K562 (cell line): ENCODE measurements at regions not wholly inside any gene's neighbourhood (a gene's known extent, or its start where the extent isn't known, plus 50 kb on each side); places are given as distances from the start of the nearest gene placed in this dataset.

Experiments used
- ATAC-seq: fragments of 200-7000 bp; cut with Tn5 transposase; 3 replicates; pipeline ENCODE4 v1.9.1; 2020; ENCODE audit warnings: moderate library complexity
- BruUV-seq: library from RNA; stranded (reverse); fragments of 400-500 nt; replicated peaks from 2 replicates; lab custom pipeline; 2021; lab: Mats Ljungman, UMichigan
- CTCF ChIA-PET: fragments of 300-600 bp; formaldehyde crosslinking; extraction: SDS; loops from one replicate; lab custom pipeline; 2021; ENCODE audit warnings: low intra/inter-chr PET ratio; lab: Yijun Ruan, JAX
- POLR2A ChIA-PET: fragments of 300-600, 350-650 bp; sonication (Branson Sonifier 250); formaldehyde crosslinking; extraction: SDS; loops from one replicate; lab custom pipeline; 2021; ENCODE audit warnings: antibody characterized with exemption, inconsistent platforms; lab: Yijun Ruan, JAX
- DNase-seq, 4 experiments: peaks; one replicate each; pipeline versions ENCODE4 v3.0.0 to v3.0.0-alpha.2; 2011 to 2018; ENCODE audit warnings: low spot score in 3 of 4, mixed read lengths in 3 of 4; ENCODE audit errors: extremely low read depth in 1 of 4
- FAIRE-seq: peaks from 2 replicates; lab custom pipeline; 2011; peaks lifted over from hg19 to GRCh38; lab: Jason Lieb, UNC
- H2AFZ ChIP-seq: 2 replicates; pipeline ENCODE4 v1.6.0; 2011; ENCODE audit warnings: low read depth, low read length, control low read depth, inconsistent platforms
- H3K27ac ChIP-seq: fragments of 200-600 bp; 3 replicates; pipeline ENCODE4 v1.8.0; 2011; ENCODE audit warnings: low read depth, mild to moderate bottlenecking, control low read depth, inconsistent platforms, low read length, moderate library complexity, mixed read lengths; ENCODE audit errors: extremely low read depth
- H3K27me3 ChIP-seq, 2 experiments: fragments of 300-600 bp in 1 of 2; 2 replicates in 1 of 2; 3 replicates in 1 of 2; pipeline versions ENCODE4 v1.6.0 to v1.8.0; 2011; ENCODE audit warnings: inconsistent platforms in 2 of 2, low read length in 2 of 2, mild to moderate bottlenecking in 1 of 2, mixed read lengths in 1 of 2, moderate library complexity in 1 of 2; ENCODE audit not compliant: control insufficient read depth in 2 of 2, insufficient read depth in 2 of 2
- H3K36me3 ChIP-seq: fragments of 300-600 bp; 3 replicates; pipeline ENCODE4 v1.8.0; 2011; ENCODE audit warnings: mild to moderate bottlenecking, low read length, inconsistent platforms; ENCODE audit not compliant: control insufficient read depth, insufficient read depth
- H3K4me1 ChIP-seq, 2 experiments: fragments of 200-600 bp in 1 of 2; replicated peaks in 1 of 2; 2 replicates in 1 of 2; 3 replicates in 1 of 2; pipeline versions ENCODE4 v1.5.1 to v1.8.0; 2011; ENCODE audit warnings: inconsistent platforms in 2 of 2, low read length in 2 of 2, mild to moderate bottlenecking in 1 of 2, mixed read lengths in 1 of 2, moderate library complexity in 1 of 2; ENCODE audit not compliant: control insufficient read depth in 2 of 2, insufficient read depth in 2 of 2
- H3K4me2 ChIP-seq: 2 replicates; pipeline ENCODE4 v1.6.1; 2011; ENCODE audit warnings: low read length, control low read depth, inconsistent platforms, mixed read lengths; ENCODE audit not compliant: insufficient read depth
- H3K4me3 ChIP-seq: fragments of 200-600 bp; sonication (generic), shearing (Covaris generic); 2 replicates; pipeline ENCODE4 v1.5.1; 2016; ENCODE audit warnings: control low read depth, inconsistent platforms
- H3K79me2 ChIP-seq: fragments of 200-600 bp; 3 replicates; pipeline ENCODE4 v1.8.0; 2011; ENCODE audit warnings: low read length, inconsistent platforms; ENCODE audit not compliant: control insufficient read depth, insufficient read depth
- H3K9ac ChIP-seq, 2 experiments: 2 replicates each; pipeline versions ENCODE4 v1.6.0 to v1.6.1; 2011; ENCODE audit warnings: low read depth in 2 of 2, low read length in 2 of 2, control low read depth in 1 of 2, inconsistent platforms in 1 of 2, mild to moderate bottlenecking in 1 of 2, mixed read lengths in 1 of 2; ENCODE audit not compliant: insufficient read depth in 1 of 2
- H3K9me1 ChIP-seq: one replicate; pipeline ENCODE4 v1.6.0; 2011; ENCODE audit warnings: inconsistent platforms, mild to moderate bottlenecking, low read length, moderate library complexity; ENCODE audit not compliant: control insufficient read depth, insufficient read depth
- H3K9me3 ChIP-seq: replicated peaks from 2 replicates; pipeline ENCODE4 v1.5.1; 2011; ENCODE audit warnings: low read depth, low read length, inconsistent platforms; ENCODE audit not compliant: control insufficient read depth, insufficient read depth
- H4K20me1 ChIP-seq: replicated peaks from 2 replicates; pipeline ENCODE4 v1.6.1; 2011; ENCODE audit warnings: low read length, inconsistent platforms, mixed read lengths; ENCODE audit not compliant: control insufficient read depth, insufficient read depth
- HBP1 ChIP-seq: fragments of 450-650 bp; formaldehyde crosslinking; IDR thresholded peaks from 2 replicates; pipeline ENCODE4 v1.4.0; 2022; ENCODE audit warnings: missing genetic modification characterization
- HMGXB4 ChIP-seq: sonication (generic); formaldehyde crosslinking; IDR thresholded peaks from 2 replicates; pipeline ENCODE4 v1.8.1; 2023; ENCODE audit warnings: mild to moderate bottlenecking, missing genetic modification reagents
- KAT7 ChIP-seq: sonication (generic); formaldehyde crosslinking; IDR thresholded peaks from 2 replicates; pipeline ENCODE4 v1.8.0; 2022; ENCODE audit warnings: missing genetic modification reagents, mild to moderate bottlenecking, borderline replicate concordance
- KDM5B ChIP-seq: fragments of 200-600 bp; sonication (generic); IDR thresholded peaks from 2 replicates; pipeline ENCODE4 v1.6.1; 2012; ENCODE audit warnings: low read depth, mild to moderate bottlenecking, moderate library complexity, low read length, control low read depth, inconsistent platforms; ENCODE audit not compliant: insufficient replicate concordance
- MAFG ChIP-seq: fragments of 450-650 bp; conservative IDR thresholded peaks from 2 replicates; pipeline ENCODE4 v1.6.1; 2016; ENCODE audit warnings: missing genetic modification characterization, missing compliant biosample characterization
- NR4A1 ChIP-seq, 2 experiments: fragments of 250-450 bp in 1 of 2; fragments of 450-650 bp in 1 of 2; sonication (Bioruptor Pico) in 1 of 2; IDR thresholded peaks; 2 replicates each; pipeline versions ENCODE4 v1.4.0 to v1.6.1; 2016 to 2020; ENCODE audit warnings: mild to moderate bottlenecking in 2 of 2, missing compliant biosample characterization in 1 of 2, missing genetic modification characterization in 1 of 2, moderate library complexity in 1 of 2
- PHTF2 ChIP-seq: fragments of 250-450 bp; sonication (Bioruptor Pico); IDR thresholded peaks from 2 replicates; pipeline ENCODE4 v1.5.0; 2021; ENCODE audit warnings: mild to moderate bottlenecking
- SAP30 ChIP-seq: fragments of 200-600 bp; sonication (generic); IDR thresholded peaks from 2 replicates; pipeline ENCODE4 v1.6.1; 2012; ENCODE audit warnings: borderline replicate concordance, low read depth, mild to moderate bottlenecking, moderate library complexity, low read length, control low read depth, inconsistent platforms; ENCODE audit not compliant: insufficient read depth, poor library complexity, severe bottlenecking
- SMARCA4 ChIP-seq: fragments of 450-650 bp; IDR thresholded peaks from 2 replicates; pipeline ENCODE4 v1.6.1; 2016
- TBL1XR1 ChIP-seq, 2 experiments: IDR thresholded peaks; 2 replicates each; pipeline ENCODE4 v1.6.1; 2012; ENCODE audit warnings: improper control_type of control experiment in 2 of 2, low read length in 2 of 2, mild to moderate bottlenecking in 1 of 2
- ZBTB7A ChIP-seq: IDR thresholded peaks from 2 replicates; pipeline ENCODE4 v1.6.1; 2011; ENCODE audit warnings: low read depth, mild to moderate bottlenecking, low read length, moderate library complexity, borderline replicate concordance; ENCODE audit not compliant: control insufficient read depth
- ZFP36 ChIP-seq: fragments of 150-350 bp; IDR thresholded peaks from 2 replicates; pipeline ENCODE4 v1.6.1; 2018; ENCODE audit warnings: low read length, low read depth; ENCODE audit not compliant: partially characterized antibody
- ZNF398 ChIP-seq: fragments of 250-450 bp; sonication (Bioruptor Pico); IDR thresholded peaks from 2 replicates; pipeline ENCODE4 v1.8.0; 2021; ENCODE audit warnings: moderate library complexity, mild to moderate bottlenecking, inconsistent platforms
- WGBS: fragments of 100-300 bp; shearing (Covaris generic); methylation state at CpG from one replicate; pipeline ENCODE4 v1.1.6; 2016; ENCODE audit warnings: low coverage, mixed read lengths; ENCODE audit not compliant: insufficient coverage; ENCODE audit errors: missing lambda C conversion rate; 5-methylcytosine and 5-hydroxymethylcytosine counted together
- in situ Hi-C: fragments of 300-500 bp; cut with MboI; formaldehyde crosslinking; loops from 4 replicates; pipeline ENCODE4 v1.15.0; 2018; ENCODE audit warnings: inconsistent platforms, mixed read lengths
- intact Hi-C: fragments of 100-400 bp; cut with micrococcal nuclease; formaldehyde crosslinking; loops from 2 replicates; pipeline ENCODE4 v1.14.2; 2022
- TF ChIP-seq, protein P1 (sequence below): fragments of 250-450 bp; sonication (Bioruptor Pico); IDR thresholded peaks from 2 replicates; pipeline ENCODE4 v1.5.0; 2022; ENCODE audit warnings: mild to moderate bottlenecking

DNA sequence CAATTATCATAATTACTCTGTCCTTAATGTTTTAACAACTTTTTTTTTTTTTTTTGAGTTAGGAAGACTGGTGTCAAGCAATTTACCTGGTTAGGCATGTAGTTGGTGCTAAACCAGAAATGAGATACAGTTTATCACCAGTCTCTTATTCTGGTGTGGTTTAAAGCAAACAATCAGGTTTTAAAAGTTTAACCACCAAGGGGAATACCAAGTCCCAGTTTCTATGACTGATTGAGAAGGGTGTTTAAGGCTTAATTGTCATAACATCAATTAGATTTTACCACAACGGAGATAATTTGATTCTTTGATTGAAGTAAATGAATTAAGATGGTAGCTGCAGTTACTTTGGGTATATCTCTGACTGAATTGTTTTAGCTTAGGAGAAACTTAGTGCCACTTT is 197.8 kb downstream of the TFAP2B start:
- ATAC-seq (no peak), FAIRE-seq (no peak)
- in situ Hi-C loops: no loop called here
- no peaks in the 10 kb centered on the region for H3K79me2 ChIP-seq
- H3K9ac ChIP-seq: no peak overlapping the region
- H3K9me3 ChIP-seq: no peaks in the 10 kb centered on the region
- CTCF ChIA-PET: interaction anchor here (0.7 kb wide), 1 partner anchor 63 kb away, joined by 3 read pairs; no protein-coding TSS in a partner anchor
- 26% methylated on average over 1 of the region's 1 CpG for WGBS
- no peak overlapping the region for H2AFZ ChIP-seq
- no peaks in the 10 kb centered on the region for H3K27me3 ChIP-seq
- H3K4me3 ChIP-seq: no peak overlapping the region
- H3K4me1 ChIP-seq: no peaks in the 10 kb centered on the region; a peak in 1 of 5 replicates
- no peaks in the 10 kb centered on the region for H3K9me1 ChIP-seq
- no peak overlapping the region for H3K4me2 ChIP-seq
- H3K27ac ChIP-seq: no peak overlapping the region
- no peaks in the 10 kb centered on the region for H4K20me1 ChIP-seq
- no peak for TF ChIP-seq TBL1XR1 (IDR thresholded peaks at IDR 0.05; ENCODE audit: low read length in 2 of 2)
- no peak for TF ChIP-seq HMGXB4 (CRISPR knock-in tag)
- no peak for TF ChIP-seq NR4A1 (CRISPR knock-in tag; IDR thresholded peaks at IDR 0.05)
- no peak for TF ChIP-seq NR4A1 (tag; IDR thresholded peaks at IDR 0.05)
- TF ChIP-seq ZFP36: no peak
- no peak for TF ChIP-seq SMARCA4
- TF ChIP-seq PHTF2 (CRISPR knock-in tag): no peak
- TF ChIP-seq SAP30: no peak
- no peak for TF ChIP-seq KAT7
- no peak for TF ChIP-seq MAFG (tag)
- no peak for TF ChIP-seq ZBTB7A
- TF ChIP-seq, protein P1, sequence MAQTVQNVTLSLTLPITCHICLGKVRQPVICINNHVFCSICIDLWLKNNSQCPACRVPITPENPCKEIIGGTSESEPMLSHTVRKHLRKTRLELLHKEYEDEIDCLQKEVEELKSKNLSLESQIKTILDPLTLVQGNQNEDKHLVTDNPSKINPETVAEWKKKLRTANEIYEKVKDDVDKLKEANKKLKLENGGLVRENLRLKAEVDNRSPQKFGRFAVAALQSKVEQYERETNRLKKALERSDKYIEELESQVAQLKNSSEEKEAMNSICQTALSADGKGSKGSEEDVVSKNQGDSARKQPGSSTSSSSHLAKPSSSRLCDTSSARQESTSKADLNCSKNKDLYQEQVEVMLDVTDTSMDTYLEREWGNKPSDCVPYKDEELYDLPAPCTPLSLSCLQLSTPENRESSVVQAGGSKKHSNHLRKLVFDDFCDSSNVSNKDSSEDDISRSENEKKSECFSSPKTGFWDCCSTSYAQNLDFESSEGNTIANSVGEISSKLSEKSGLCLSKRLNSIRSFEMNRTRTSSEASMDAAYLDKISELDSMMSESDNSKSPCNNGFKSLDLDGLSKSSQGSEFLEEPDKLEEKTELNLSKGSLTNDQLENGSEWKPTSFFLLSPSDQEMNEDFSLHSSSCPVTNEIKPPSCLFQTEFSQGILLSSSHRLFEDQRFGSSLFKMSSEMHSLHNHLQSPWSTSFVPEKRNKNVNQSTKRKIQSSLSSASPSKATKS (CRISPR knock-in tag): no peak
- no peak for TF ChIP-seq ZNF398 (CRISPR knock-in tag)
- TF ChIP-seq KDM5B: no peak
- TF ChIP-seq HBP1: no peak
- TF ChIP-seq, all 486 proteins: peak for 0
- H3K36me3 ChIP-seq: no peaks in the 10 kb centered on the region
- DNase-seq: no peak
- POLR2A ChIA-PET: interaction anchor here (0.7 to 3.0 kb wide), 5 partner anchors 9 to 159 kb away, joined by 3 to 10 read pairs (median 4); no protein-coding TSS in a partner anchor
- no TSS peak for BruUV-seq
- intact Hi-C loops: no loop called here
